ENCODE measurements at regions not wholly inside any gene's neighbourhood (a gene's known extent, or its start where the extent isn't known, plus 50 kb on each side); places are given as distances from the start of the nearest gene placed in this dataset.
"Not testable (repeated sequence)": the region's sequence is repeated elsewhere in the genome, so short reads cannot be mapped to it uniquely, and the experiment has no call there.

- Histone ChIP-seq H3K27me3 (replicated peaks; ENCODE audit: control insufficient read depth, insufficient read depth, low read length) (no peaks in the 10 kb centered on the region), H3K36me3 (ENCODE audit: control insufficient read depth, insufficient read depth, low read length) (no peaks in the 10 kb centered on the region), H3K4me3 (replicated peaks; ENCODE audit: low read depth, low read length) (no peak overlapping the region)
- TF ChIP-seq, protein P1, sequence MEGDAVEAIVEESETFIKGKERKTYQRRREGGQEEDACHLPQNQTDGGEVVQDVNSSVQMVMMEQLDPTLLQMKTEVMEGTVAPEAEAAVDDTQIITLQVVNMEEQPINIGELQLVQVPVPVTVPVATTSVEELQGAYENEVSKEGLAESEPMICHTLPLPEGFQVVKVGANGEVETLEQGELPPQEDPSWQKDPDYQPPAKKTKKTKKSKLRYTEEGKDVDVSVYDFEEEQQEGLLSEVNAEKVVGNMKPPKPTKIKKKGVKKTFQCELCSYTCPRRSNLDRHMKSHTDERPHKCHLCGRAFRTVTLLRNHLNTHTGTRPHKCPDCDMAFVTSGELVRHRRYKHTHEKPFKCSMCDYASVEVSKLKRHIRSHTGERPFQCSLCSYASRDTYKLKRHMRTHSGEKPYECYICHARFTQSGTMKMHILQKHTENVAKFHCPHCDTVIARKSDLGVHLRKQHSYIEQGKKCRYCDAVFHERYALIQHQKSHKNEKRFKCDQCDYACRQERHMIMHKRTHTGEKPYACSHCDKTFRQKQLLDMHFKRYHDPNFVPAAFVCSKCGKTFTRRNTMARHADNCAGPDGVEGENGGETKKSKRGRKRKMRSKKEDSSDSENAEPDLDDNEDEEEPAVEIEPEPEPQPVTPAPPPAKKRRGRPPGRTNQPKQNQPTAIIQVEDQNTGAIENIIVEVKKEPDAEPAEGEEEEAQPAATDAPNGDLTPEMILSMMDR (IDR thresholded peaks at IDR 0.05; ENCODE audit: insufficient read depth, low read length, poor library complexity, severe bottlenecking), result no peak
- DNase-seq (ENCODE audit: extremely low read depth, insufficient read length), result no peak
Observed at GRCh38 chr18:41642756-41643155, 312.3 kb upstream of the PIK3C3 start.

GRCh38 chr18:41639218-41639617, 315.8 kb upstream of the PIK3C3 start:
- TF ChIP-seq, protein P1 (IDR thresholded peaks at IDR 0.05; ENCODE audit: insufficient read depth, low read length, poor library complexity, severe bottlenecking), result no peak
- H3K27me3 ChIP-seq (replicated peaks; ENCODE audit: control insufficient read depth, insufficient read depth, low read length), result no peaks in the 10 kb centered on the region

GRCh38 chr18:41631723-41632285, 323.2 kb upstream of the PIK3C3 start:
- DNase-seq (ENCODE audit: extremely low read depth, insufficient read length); H3K36me3 ChIP-seq (ENCODE audit: control insufficient read depth, insufficient read depth, low read length); H3K4me3 ChIP-seq (replicated peaks; ENCODE audit: low read depth, low read length); H3K27me3 ChIP-seq (replicated peaks; ENCODE audit: control insufficient read depth, insufficient read depth, low read length): not testable (repeated sequence)

More at GRCh38 chr18:41639218-41639617, 315.8 kb upstream of the PIK3C3 start:
- no peak overlapping the region for H3K4me3 ChIP-seq (replicated peaks; ENCODE audit: low read depth, low read length)
- no peaks in the 10 kb centered on the region for H3K36me3 ChIP-seq (ENCODE audit: control insufficient read depth, insufficient read depth, low read length)
- no peak for DNase-seq (ENCODE audit: extremely low read depth, insufficient read length)

- H3K27me3 ChIP-seq (replicated peaks; ENCODE audit: control insufficient read depth, insufficient read depth, low read length), result no peaks in the 10 kb centered on the region
- no peak overlapping the region for H3K4me3 ChIP-seq (replicated peaks; ENCODE audit: low read depth, low read length)
- DNase-seq (ENCODE audit: extremely low read depth, insufficient read length), result no peak
- H3K36me3 ChIP-seq (ENCODE audit: control insufficient read depth, insufficient read depth, low read length), result no peaks in the 10 kb centered on the region
- TF ChIP-seq, protein P1 (IDR thresholded peaks at IDR 0.05; ENCODE audit: insufficient read depth, low read length, poor library complexity, severe bottlenecking), result no peak
Observed at GRCh38 chr18:41630232-41630886, 324.7 kb upstream of the PIK3C3 start.

DNA sequence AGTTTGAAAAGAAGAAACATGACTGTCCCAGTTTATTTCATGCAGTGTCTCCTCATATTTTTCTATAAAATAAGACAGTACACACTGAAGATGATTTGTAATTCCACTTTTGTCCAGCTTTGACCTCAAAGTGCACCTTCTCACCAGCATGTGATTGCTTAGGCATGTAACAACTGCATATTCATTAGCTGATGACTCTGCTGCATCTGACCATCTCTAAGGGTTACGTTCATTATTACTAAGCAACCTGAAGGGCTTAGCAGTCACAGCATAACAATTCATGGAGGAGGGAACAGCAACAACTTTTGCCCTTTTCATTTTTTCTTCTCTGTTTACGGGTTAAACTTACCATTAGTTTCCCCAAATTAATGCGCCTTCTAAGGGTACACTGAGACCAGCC, 330.6 kb upstream of the PIK3C3 start:
- TF ChIP-seq, protein P1 (IDR thresholded peaks at IDR 0.05; ENCODE audit: insufficient read depth, low read length, poor library complexity, severe bottlenecking), result no peak
- DNase-seq (ENCODE audit: extremely low read depth, insufficient read length), result no peak
- H3K27me3 ChIP-seq (replicated peaks; ENCODE audit: control insufficient read depth, insufficient read depth, low read length), result no peaks in the 10 kb centered on the region
- H3K4me3 ChIP-seq (replicated peaks; ENCODE audit: low read depth, low read length), result no peak overlapping the region
- no peaks in the 10 kb centered on the region for H3K36me3 ChIP-seq (ENCODE audit: control insufficient read depth, insufficient read depth, low read length)

DNA sequence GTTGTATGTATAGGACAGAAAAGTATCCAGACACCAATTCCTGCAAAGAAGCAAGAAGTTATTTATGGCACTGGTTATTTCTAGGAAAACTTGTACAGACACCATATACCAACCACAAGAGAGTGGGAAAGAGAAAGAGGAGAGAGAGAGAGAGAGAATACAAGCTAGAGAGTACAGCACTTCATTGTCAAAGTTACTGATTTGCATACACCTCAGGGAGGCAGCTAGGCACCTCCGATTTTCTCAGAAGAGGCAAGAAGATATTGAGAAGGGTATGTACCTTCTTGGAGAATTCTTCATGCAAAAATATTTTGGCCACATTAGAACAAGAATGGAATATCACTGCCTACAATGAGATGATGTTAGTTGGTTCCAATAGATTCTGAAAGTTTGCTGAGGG, 333.9 kb upstream of the PIK3C3 start:
- TF ChIP-seq, protein P1 (IDR thresholded peaks at IDR 0.05; ENCODE audit: insufficient read depth, low read length, poor library complexity, severe bottlenecking), result no peak
- no peaks in the 10 kb centered on the region for H3K36me3 ChIP-seq (ENCODE audit: control insufficient read depth, insufficient read depth, low read length)
- no peak overlapping the region for H3K4me3 ChIP-seq (replicated peaks; ENCODE audit: low read depth, low read length)
- H3K27me3 ChIP-seq (replicated peaks; ENCODE audit: control insufficient read depth, insufficient read depth, low read length), result no peaks in the 10 kb centered on the region
- DNase-seq (ENCODE audit: extremely low read depth, insufficient read length), result no peak

All from GM06990 (cell line).